ENCODE measurements at regions not wholly inside any gene's neighbourhood (a gene's known extent, or its start where the extent isn't known, plus 50 kb on each side); places are given as distances from the start of the nearest gene placed in this dataset.

- DNase-seq (ENCODE audit: low read depth), result no peak
Observed at GRCh38 chr12:127231371-127231770, 1035.6 kb upstream of the TMEM132C start.

GRCh38 chr12:127233016-127233415 is 1034.0 kb upstream of the TMEM132C start:
- DNase-seq (ENCODE audit: low read depth), result no peak

GRCh38 chr12:127235761-127236160 is 1031.2 kb upstream of the TMEM132C start:
- DNase-seq (ENCODE audit: low read depth), result no peak

DNA sequence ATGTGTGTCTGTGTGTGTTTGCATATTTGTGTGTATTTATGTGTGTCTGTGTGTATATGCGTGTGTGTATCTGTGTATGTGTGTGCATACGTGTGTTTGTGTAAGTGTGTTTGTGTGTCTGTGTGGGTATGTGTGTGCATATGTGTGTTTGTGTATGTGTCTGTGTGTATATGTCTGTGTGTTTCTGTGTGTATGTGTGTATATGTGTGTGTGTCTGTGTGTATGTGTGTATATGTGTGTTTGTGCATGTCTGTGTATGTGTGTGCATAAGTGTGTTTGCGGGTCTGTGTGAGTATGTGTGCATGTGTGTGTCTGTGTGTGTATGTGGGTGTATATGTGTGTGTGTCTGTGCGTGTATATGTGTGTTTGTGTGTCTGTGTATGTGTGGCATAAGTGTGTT is 1030.5 kb upstream of the TMEM132C start:
- DNase-seq (ENCODE audit: low read depth), result no peak

GRCh38 chr12:127237151-127237550 is 1029.8 kb upstream of the TMEM132C start:
- DNase-seq (ENCODE audit: low read depth), result no peak

DNA sequence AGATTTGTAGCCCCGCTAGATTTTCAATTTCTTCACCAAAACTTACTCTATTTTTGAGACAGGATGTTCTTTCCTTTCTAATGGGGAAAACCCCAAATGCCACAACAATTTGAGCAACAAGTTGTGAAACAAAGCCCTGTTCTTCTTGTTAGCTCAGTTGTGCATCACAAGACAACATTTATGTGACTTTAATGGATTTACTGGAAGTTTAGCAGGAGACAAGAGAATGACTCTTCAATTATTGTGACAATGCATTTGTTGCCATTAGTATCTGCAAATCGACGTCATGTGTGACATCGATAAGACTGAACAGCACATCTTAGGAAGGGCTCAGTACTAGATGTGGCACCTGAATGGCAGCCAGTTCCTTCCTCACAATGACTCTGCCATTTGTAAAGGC is 1028.9 kb upstream of the TMEM132C start:
- DNase-seq (ENCODE audit: low read depth), result no peak

- DNase-seq (ENCODE audit: low read depth), result no peak
Observed at GRCh38 chr12:127239781-127240180, 1027.2 kb upstream of the TMEM132C start.

DNA sequence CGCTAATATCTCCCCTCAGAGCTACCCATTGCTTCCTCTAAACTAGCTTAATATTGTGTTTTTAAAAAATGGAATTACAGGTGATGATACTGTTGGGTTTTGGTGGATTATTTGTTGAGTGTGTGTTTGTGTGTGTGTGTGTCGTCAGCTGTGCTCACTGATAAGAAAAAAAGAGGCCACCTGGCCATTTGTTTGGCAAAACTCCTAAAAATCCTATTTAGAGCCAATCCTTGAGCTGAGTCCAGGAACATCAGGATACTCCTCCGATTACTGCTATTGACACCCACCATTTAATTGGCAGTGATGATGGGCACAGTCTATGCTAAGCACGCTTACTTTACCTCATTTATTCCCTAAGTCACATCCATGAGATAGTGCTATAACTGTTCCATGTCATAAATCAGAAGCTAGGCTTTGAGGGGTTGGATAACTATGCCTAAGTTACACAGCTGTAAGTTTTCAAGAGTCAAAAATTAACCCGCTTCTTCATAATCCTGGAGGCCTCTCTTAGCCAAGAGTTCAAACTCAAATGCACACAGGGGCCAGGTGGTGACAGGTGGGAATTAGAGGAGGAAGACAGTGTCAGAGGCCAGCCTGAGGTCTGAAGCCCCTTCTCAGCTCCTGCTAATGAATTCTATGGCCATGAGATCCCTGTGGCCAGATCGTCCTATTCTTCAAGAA is 1026.6 kb upstream of the TMEM132C start:
- DNase-seq (ENCODE audit: low read depth), result no peak

GRCh38 chr12:127241072-127241817 is 1025.7 kb upstream of the TMEM132C start:
- no peak for DNase-seq (ENCODE audit: low read depth)

DNA sequence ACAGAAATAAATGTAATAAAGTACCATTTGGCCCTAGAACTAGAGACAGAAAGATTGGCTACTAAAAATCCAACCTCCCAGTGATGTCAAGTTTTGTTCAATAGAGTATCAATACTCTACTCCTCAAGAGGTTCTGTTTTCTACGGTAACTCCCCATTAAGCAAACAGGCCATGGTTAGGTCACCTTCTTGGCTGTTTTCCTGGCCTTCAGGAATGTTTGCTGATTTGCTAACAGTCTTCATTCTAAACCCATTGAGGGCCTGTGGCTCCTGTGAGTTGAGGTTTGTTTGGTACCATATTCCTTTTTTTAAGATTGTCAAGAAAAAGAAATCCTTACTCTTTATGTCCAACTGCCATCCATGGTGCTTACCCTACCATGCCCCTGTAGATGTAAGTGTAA is 1022.0 kb upstream of the TMEM132C start:
- DNase-seq (ENCODE audit: low read depth), result no peak

DNA sequence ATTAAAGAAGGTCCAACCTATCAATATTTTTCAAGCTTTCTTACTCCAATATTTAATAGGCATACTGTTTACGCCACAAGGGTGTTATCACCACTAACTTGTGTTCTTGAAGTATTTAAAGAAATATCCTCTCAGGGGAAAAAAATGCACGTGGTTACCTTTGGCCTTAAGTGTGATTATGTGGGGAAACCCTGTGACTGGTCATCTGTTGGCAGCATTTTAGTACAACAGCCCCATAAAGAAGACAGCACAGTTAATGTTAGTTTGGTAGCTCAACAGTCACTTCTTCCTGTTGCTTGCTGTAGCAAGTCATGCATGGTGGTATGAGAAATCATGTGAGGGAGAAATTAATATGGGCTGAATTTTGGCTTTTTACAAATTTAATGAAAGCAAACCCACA is 1021.5 kb upstream of the TMEM132C start:
- no peak for DNase-seq (ENCODE audit: low read depth)

GRCh38 chr12:127247937-127248336 is 1019.0 kb upstream of the TMEM132C start:
- DNase-seq (ENCODE audit: low read depth), result no peak

DNA sequence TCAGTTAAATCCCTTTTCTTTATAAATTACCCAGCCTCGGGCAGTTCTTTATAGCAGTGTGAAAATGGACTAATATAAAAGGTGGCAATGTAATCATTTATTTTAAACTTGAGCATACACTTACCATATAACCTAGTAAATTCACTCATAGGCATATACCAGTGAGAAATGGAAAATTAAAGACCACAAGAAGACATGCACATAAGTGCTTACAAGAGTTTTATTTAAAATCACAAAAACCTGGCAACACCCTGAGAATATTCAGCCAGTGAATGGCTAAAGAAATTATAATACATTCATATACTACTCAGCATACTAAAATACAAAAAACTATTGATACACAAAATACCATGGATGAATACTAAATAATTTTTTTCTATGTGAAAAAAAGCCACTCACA is 1017.5 kb upstream of the TMEM132C start:
- DNase-seq (ENCODE audit: low read depth), result no peak

DNA sequence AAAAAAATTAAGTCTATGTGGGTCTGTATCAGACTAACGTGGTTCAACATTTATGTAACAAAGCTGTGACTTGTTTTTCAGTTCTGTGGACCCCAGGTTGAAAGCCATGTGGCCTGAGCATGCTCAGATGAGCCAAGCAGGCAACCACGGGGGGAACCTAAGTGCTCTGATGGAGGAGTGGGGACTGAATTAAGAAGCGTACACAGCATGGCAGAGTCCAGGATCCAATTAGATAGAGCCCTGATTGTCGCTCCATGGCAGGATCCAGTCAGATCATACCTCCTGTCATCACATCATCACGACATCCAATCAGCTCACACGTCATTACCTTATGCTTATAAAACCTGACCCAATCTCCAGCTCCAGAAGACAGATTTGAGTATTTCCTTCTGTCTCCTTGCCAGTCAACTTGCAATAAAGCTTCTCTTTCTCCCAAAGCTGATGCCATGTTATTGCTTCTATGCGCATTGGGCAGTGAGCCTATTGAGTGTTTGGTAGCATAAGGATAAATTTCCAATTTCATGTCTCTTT is 1013.1 kb upstream of the TMEM132C start:
- DNase-seq (ENCODE audit: low read depth), result no peak

DNA sequence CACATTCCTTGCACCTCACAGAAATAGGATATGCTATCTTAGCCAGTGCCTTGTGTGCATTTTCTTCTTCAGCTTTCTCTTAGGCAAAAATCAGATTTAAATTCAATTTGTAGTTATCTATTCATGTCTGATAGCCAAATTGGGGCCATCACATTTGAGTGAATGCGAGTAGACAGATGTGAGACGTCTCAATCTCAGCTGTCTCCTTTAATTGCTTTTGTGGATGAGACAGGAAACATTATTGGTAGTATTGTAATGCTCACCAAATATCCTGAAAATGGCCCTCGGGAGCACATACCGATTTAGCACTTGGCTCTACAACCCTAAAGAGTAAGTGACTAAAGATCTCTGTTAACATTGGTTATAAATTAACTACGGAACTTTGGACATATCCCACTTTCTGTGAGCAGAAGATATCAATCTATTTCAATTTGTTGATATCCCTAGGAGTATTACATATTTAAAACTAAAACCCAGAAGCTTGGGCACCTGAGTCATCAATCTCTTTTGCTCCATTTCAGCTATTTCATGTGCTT is 1012.5 kb upstream of the TMEM132C start:
- no peak for DNase-seq (ENCODE audit: low read depth)

DNA sequence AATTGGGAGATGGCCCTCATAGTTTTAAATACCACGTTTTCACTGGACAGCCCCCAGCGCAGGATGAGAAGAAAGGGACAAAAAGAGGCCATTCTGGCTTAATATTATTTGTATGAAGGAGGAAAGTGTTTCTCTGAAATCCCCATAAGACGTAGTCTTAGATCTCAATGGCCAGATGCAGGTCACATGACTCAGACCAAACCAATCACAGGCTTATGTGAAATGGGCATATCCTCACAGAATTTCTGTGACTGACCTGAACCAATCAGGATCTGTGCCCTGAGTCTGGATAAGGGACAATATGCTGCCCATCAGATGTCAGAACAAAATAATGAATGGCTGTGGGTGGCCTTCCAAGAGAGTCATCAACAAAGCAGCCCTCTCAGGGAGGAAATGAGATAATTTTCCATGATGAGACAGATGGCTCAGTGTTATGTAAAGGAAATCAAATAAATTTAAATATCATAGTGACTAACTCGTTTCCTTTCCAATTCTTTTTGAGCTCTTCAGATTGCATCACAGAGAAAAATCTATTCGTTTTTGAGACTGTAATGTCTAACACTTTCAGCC is 1009.5 kb upstream of the TMEM132C start:
- no peak for DNase-seq (ENCODE audit: low read depth)

DNA sequence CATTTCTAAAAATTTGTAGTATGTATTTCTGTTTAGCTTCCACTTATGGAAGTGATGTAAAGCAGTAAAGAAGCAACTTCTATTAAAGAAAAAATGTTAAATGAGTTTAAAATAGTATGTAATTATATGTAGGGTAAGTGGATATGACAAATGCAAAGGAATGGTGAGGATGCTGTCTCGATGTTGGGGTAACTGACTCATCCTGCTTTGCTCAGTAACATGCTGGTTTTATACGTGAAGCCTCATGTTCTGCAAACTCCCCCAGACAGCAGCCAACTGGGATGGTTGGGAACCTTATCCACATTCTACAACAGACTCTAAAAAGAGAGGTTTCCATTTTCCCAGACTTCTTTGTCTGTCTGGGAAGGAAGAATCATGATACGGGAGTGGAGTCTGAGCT is 1006.4 kb upstream of the TMEM132C start:
- DNase-seq (ENCODE audit: low read depth), result no peak

GRCh38 chr12:127260999-127261398 is 1006.0 kb upstream of the TMEM132C start:
- no peak for DNase-seq (ENCODE audit: low read depth)

DNA sequence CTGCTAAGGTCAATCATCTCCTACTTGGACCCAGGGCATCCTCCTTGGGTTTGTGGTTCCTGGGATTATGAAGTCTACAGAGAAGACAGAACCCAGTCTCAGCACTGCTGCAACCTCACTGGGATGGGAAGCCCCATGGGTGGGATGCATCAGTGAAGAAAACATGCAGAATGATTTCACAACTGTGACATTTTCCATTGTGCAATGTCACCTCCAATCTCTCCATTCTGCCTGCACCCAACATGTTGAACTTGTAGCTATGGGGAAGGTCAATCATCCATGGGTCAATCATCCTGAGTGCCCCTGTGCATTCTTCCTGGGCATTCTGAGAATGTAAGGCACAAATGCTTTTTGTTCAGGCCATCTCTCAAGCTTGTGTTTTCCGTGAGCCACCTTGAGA is 1004.4 kb upstream of the TMEM132C start:
- no peak for DNase-seq (ENCODE audit: low read depth)

- no peak for DNase-seq (ENCODE audit: low read depth)
Observed at GRCh38 chr12:127263621-127264020, 1003.3 kb upstream of the TMEM132C start.

DNA sequence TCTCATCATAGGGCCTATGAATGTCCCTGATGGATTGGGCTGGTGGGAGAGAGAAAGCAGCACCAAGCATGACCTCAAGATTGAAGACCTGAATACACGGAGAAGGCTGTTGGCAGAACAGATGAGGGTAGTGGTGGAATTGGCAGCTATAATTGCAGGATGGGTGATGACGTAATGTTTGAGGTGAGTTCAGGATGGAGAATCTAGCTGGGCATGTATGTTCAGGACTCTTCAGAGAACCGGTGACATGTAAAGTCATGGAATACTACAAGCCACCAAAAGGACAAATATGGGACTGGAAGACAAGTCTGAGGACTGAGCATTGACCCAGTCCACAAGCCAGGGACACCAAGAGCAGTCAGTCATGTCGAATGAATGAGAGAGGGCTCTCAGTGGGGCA is 999.8 kb upstream of the TMEM132C start:
- DNase-seq (ENCODE audit: low read depth), result no peak

GRCh38 chr12:127268213-127268612 is 998.8 kb upstream of the TMEM132C start:
- no peak for DNase-seq (ENCODE audit: low read depth)
